HG02973 (cell line): ENCODE measurements at regions not wholly inside any gene's neighbourhood (a gene's known extent, or its start where the extent isn't known, plus 50 kb on each side); places are given as distances from the start of the nearest gene placed in this dataset.

Source experiments
- ATAC-seq: cut with Tn5 transposase; IDR thresholded peaks from one replicate; pipeline ENCODE4 v1.9.1; 2021; ENCODE audit warnings: moderate library complexity; ENCODE audit not compliant: unreplicated experiment

GRCh38 chr4:181245326-181245725 is 997.9 kb upstream of the TENM3 start:
- no peak for ATAC-seq

GRCh38 chr4:181249031-181249430 is 994.2 kb upstream of the TENM3 start:
- no peak for ATAC-seq

- ATAC-seq: no peak
These were observed 988.4 kb upstream of the TENM3 start for GRCh38 chr4:181254771-181255170.

- ATAC-seq: no peak
These were observed 984.6 kb upstream of the TENM3 start for GRCh38 chr4:181258569-181258968.

GRCh38 chr4:181259081-181259709 is 984.0 kb upstream of the TENM3 start:
- no peak for ATAC-seq

GRCh38 chr4:181261279-181261678 is 981.9 kb upstream of the TENM3 start:
- no peak for ATAC-seq

- no peak for ATAC-seq
These were observed 978.3 kb upstream of the TENM3 start for GRCh38 chr4:181264893-181265292.

GRCh38 chr4:181265370-181265769 is 977.8 kb upstream of the TENM3 start:
- ATAC-seq: no peak

GRCh38 chr4:181271116-181271640 is 972.0 kb upstream of the TENM3 start:
- no peak for ATAC-seq

GRCh38 chr4:181272422-181272821 is 970.8 kb upstream of the TENM3 start:
- ATAC-seq: no peak

- ATAC-seq: no peak
These were observed 964.3 kb upstream of the TENM3 start for GRCh38 chr4:181278941-181279340.

GRCh38 chr4:181281451-181281850 is 961.8 kb upstream of the TENM3 start:
- no peak for ATAC-seq

GRCh38 chr4:181289198-181289597 is 954.0 kb upstream of the TENM3 start:
- ATAC-seq: no peak

GRCh38 chr4:181291615-181292014 is 951.6 kb upstream of the TENM3 start:
- ATAC-seq: no peak

- no peak for ATAC-seq
These were observed 950.2 kb upstream of the TENM3 start for GRCh38 chr4:181293014-181293413.

- ATAC-seq: no peak
These were observed 949.7 kb upstream of the TENM3 start for GRCh38 chr4:181293541-181293940.

GRCh38 chr4:181294421-181294820 is 948.8 kb upstream of the TENM3 start:
- ATAC-seq: no peak

GRCh38 chr4:181301735-181302710 is 941.2 kb upstream of the TENM3 start:
- ATAC-seq: peak; percentile 71

GRCh38 chr4:181307824-181308223 is 935.4 kb upstream of the TENM3 start:
- no peak for ATAC-seq

GRCh38 chr4:181308476-181309312 is 934.5 kb upstream of the TENM3 start:
- ATAC-seq: no peak

GRCh38 chr4:181312066-181312465 is 931.1 kb upstream of the TENM3 start:
- ATAC-seq: no peak
